Liver (tissue), 3 donors: ENCODE measurements at regions not wholly inside any gene's neighbourhood (a gene's known extent, or its start where the extent isn't known, plus 50 kb on each side); places are given as distances from the start of the nearest gene placed in this dataset.

ENCODE experiments used
- ATF3 ChIP-seq: IDR thresholded peaks from 2 replicates; pipeline ENCODE4 v1.6.1; 2016; ENCODE audit warnings: antibody characterized with exemption
- CTCF ChIP-seq: fragments of 150-350 bp; IDR thresholded peaks from 2 replicates; pipeline ENCODE4 v1.5.1; 2017; ENCODE audit warnings: improper control_type of control experiment, low read depth, low read length; ENCODE audit not compliant: missing input control
- EGR1 ChIP-seq, 2 donors: IDR thresholded peaks; 2 replicates each; pipeline ENCODE4 v1.6.1; 2016 to 2018; ENCODE audit warnings: antibody characterized with exemption in 2 of 2, low read depth in 2 of 2
- GABPA ChIP-seq, 2 donors: IDR thresholded peaks in 1 of 2; conservative IDR thresholded peaks in 1 of 2; 2 replicates each; pipeline ENCODE4 v1.6.1; 2016; ENCODE audit warnings: antibody characterized with exemption in 2 of 2, mild to moderate bottlenecking in 1 of 2, moderate library complexity in 1 of 2
- JUND ChIP-seq, 2 donors: IDR thresholded peaks; 2 replicates each; pipeline ENCODE4 v1.6.1; 2016; ENCODE audit warnings: antibody characterized with exemption in 2 of 2
- MAX ChIP-seq: IDR thresholded peaks from 2 replicates; pipeline ENCODE4 v1.6.1; 2016; ENCODE audit warnings: antibody characterized with exemption
- RAD21 ChIP-seq, 2 donors: IDR thresholded peaks; 2 replicates each; pipeline ENCODE4 v1.6.1; 2016; ENCODE audit warnings: antibody characterized with exemption in 2 of 2, mild to moderate bottlenecking in 2 of 2
- TAF1 ChIP-seq: conservative IDR thresholded peaks from 2 replicates; pipeline ENCODE4 v1.6.1; 2016; ENCODE audit warnings: antibody characterized with exemption, mild to moderate bottlenecking
- ZBTB33 ChIP-seq: IDR thresholded peaks from 2 replicates; pipeline ENCODE4 v1.6.1; 2016; ENCODE audit warnings: antibody characterized with exemption
- TF ChIP-seq, protein P1 (sequence below): IDR thresholded peaks from 2 replicates; pipeline ENCODE4 v1.6.1; 2016; ENCODE audit warnings: antibody characterized with exemption, mild to moderate bottlenecking
- donor health status: healthy.
- donor health status: healthy.

- TF ChIP-seq TAF1, result no peak
- no peak for TF ChIP-seq CTCF
- no peak for TF ChIP-seq EGR1 (IDR thresholded peaks at IDR 0.05; ENCODE audit: low read depth in 2 of 2)
- TF ChIP-seq, protein P1, sequence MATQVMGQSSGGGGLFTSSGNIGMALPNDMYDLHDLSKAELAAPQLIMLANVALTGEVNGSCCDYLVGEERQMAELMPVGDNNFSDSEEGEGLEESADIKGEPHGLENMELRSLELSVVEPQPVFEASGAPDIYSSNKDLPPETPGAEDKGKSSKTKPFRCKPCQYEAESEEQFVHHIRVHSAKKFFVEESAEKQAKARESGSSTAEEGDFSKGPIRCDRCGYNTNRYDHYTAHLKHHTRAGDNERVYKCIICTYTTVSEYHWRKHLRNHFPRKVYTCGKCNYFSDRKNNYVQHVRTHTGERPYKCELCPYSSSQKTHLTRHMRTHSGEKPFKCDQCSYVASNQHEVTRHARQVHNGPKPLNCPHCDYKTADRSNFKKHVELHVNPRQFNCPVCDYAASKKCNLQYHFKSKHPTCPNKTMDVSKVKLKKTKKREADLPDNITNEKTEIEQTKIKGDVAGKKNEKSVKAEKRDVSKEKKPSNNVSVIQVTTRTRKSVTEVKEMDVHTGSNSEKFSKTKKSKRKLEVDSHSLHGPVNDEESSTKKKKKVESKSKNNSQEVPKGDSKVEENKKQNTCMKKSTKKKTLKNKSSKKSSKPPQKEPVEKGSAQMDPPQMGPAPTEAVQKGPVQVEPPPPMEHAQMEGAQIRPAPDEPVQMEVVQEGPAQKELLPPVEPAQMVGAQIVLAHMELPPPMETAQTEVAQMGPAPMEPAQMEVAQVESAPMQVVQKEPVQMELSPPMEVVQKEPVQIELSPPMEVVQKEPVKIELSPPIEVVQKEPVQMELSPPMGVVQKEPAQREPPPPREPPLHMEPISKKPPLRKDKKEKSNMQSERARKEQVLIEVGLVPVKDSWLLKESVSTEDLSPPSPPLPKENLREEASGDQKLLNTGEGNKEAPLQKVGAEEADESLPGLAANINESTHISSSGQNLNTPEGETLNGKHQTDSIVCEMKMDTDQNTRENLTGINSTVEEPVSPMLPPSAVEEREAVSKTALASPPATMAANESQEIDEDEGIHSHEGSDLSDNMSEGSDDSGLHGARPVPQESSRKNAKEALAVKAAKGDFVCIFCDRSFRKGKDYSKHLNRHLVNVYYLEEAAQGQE, result no peak
- TF ChIP-seq GABPA (IDR thresholded peaks at IDR 0.05 in 1 of 2, conservative IDR thresholded peaks at IDR 0.05 in 1 of 2), result no peak
- TF ChIP-seq RAD21 (IDR thresholded peaks at IDR 0.05), result no peak
- no peak for TF ChIP-seq MAX
- no peak for TF ChIP-seq ZBTB33
- no peak for TF ChIP-seq JUND (IDR thresholded peaks at IDR 0.05)
- no peak for TF ChIP-seq ATF3
Observed at GRCh38 chr13:53901593-53901992, 873.0 kb downstream of the OLFM4 start.
